ENCODE measurements at regions not wholly inside any gene's neighbourhood (a gene's known extent, or its start where the extent isn't known, plus 50 kb on each side); places are given as distances from the start of the nearest gene placed in this dataset.

GRCh38 chr2:208627110-208627884, 220.7 kb downstream of the PTH2R start:
- no peaks in the 10 kb centered on the region for H3K27me3 ChIP-seq (ENCODE audit: control insufficient read depth, insufficient read depth, low read length)
- no peaks in the 10 kb centered on the region for H3K9me3 ChIP-seq (ENCODE audit: control insufficient read depth, insufficient read depth, low read depth, low read length)
- H3K79me2 ChIP-seq (ENCODE audit: control insufficient read depth, insufficient read depth, low read length), result no peaks in the 10 kb centered on the region
- no peaks in the 10 kb centered on the region for H3K36me3 ChIP-seq (ENCODE audit: control insufficient read depth, insufficient read depth, low read length)
- H3K4me1 ChIP-seq (ENCODE audit: control insufficient read depth, extremely low read depth, insufficient read depth, low read length), result no peaks in the 10 kb centered on the region
- no peak overlapping the region for H3K4me2 ChIP-seq (ENCODE audit: extremely low read depth, insufficient read depth, low read length)
- no peaks in the 10 kb centered on the region for H4K20me1 ChIP-seq (ENCODE audit: control insufficient read depth, extremely low read depth, insufficient read depth, low read length)
- no peak overlapping the region for H2AFZ ChIP-seq (ENCODE audit: low read length)
- TF ChIP-seq CTCF (conservative IDR thresholded peaks at IDR 0.05 in 1 of 2, IDR thresholded peaks at IDR 0.05 in 1 of 2; ENCODE audit: low read depth in 1 of 2, low read length in 2 of 2) (no peak), EZH2 (IDR thresholded peaks at IDR 0.05; ENCODE audit: low read length, missing control alignments) (no peak)
- H3K4me3 ChIP-seq (replicated peaks in 1 of 4; ENCODE audit: control extremely low read depth in 1 of 4, insufficient read depth in 1 of 4, low read depth in 3 of 4, low read length in 4 of 4), result no peak overlapping the region
- no peak overlapping the region for H3K9ac ChIP-seq (ENCODE audit: insufficient read depth, low read length)
- no peak overlapping the region for H3K27ac ChIP-seq (ENCODE audit: insufficient read depth, low read length)
- DNase-seq (ENCODE audit: low read depth in 2 of 2), result no peak

GRCh38 chr2:208627916-208628315, 221.3 kb downstream of the PTH2R start:
- Histone ChIP-seq H3K27me3 (ENCODE audit: control insufficient read depth, insufficient read depth, low read length) (no peaks in the 10 kb centered on the region), H4K20me1 (ENCODE audit: control insufficient read depth, extremely low read depth, insufficient read depth, low read length) (no peaks in the 10 kb centered on the region), H3K9me3 (ENCODE audit: control insufficient read depth, insufficient read depth, low read depth, low read length) (no peaks in the 10 kb centered on the region), H2AFZ (ENCODE audit: low read length) (no peak overlapping the region), H3K9ac (ENCODE audit: insufficient read depth, low read length) (no peak overlapping the region), H3K79me2 (ENCODE audit: control insufficient read depth, insufficient read depth, low read length) (no peaks in the 10 kb centered on the region), H3K4me3 (replicated peaks in 1 of 4; ENCODE audit: control extremely low read depth in 1 of 4, insufficient read depth in 1 of 4, low read depth in 3 of 4, low read length in 4 of 4) (no peak overlapping the region), H3K27ac (ENCODE audit: insufficient read depth, low read length) (no peak overlapping the region), H3K4me1 (ENCODE audit: control insufficient read depth, extremely low read depth, insufficient read depth, low read length) (no peaks in the 10 kb centered on the region), H3K36me3 (ENCODE audit: control insufficient read depth, insufficient read depth, low read length) (no peaks in the 10 kb centered on the region), H3K4me2 (ENCODE audit: extremely low read depth, insufficient read depth, low read length) (no peak overlapping the region)
- DNase-seq (ENCODE audit: low read depth in 2 of 2), result no peak
- TF ChIP-seq EZH2 (IDR thresholded peaks at IDR 0.05; ENCODE audit: low read length, missing control alignments) (no peak), CTCF (conservative IDR thresholded peaks at IDR 0.05 in 1 of 2, IDR thresholded peaks at IDR 0.05 in 1 of 2; ENCODE audit: low read depth in 1 of 2, low read length in 2 of 2) (no peak)

GRCh38 chr2:208638059-208638458, 231.5 kb downstream of the PTH2R start:
- Histone ChIP-seq H3K27ac (ENCODE audit: insufficient read depth, low read length) (no peak overlapping the region), H3K79me2 (ENCODE audit: control insufficient read depth, insufficient read depth, low read length) (no peaks in the 10 kb centered on the region), H3K4me3 (replicated peaks in 1 of 4; ENCODE audit: control extremely low read depth in 1 of 4, insufficient read depth in 1 of 4, low read depth in 3 of 4, low read length in 4 of 4) (no peak overlapping the region), H3K9me3 (ENCODE audit: control insufficient read depth, insufficient read depth, low read depth, low read length) (no peaks in the 10 kb centered on the region), H3K9ac (ENCODE audit: insufficient read depth, low read length) (no peak overlapping the region), H3K27me3 (ENCODE audit: control insufficient read depth, insufficient read depth, low read length) (no peaks in the 10 kb centered on the region), H4K20me1 (ENCODE audit: control insufficient read depth, extremely low read depth, insufficient read depth, low read length) (no peaks in the 10 kb centered on the region), H3K36me3 (ENCODE audit: control insufficient read depth, insufficient read depth, low read length) (no peaks in the 10 kb centered on the region), H3K4me2 (ENCODE audit: extremely low read depth, insufficient read depth, low read length) (no peak overlapping the region), H2AFZ (ENCODE audit: low read length) (no peak overlapping the region), H3K4me1 (ENCODE audit: control insufficient read depth, extremely low read depth, insufficient read depth, low read length) (no peaks in the 10 kb centered on the region)
- TF ChIP-seq EZH2 (IDR thresholded peaks at IDR 0.05; ENCODE audit: low read length, missing control alignments), result no peak
- no peak for TF ChIP-seq CTCF (conservative IDR thresholded peaks at IDR 0.05 in 1 of 2, IDR thresholded peaks at IDR 0.05 in 1 of 2; ENCODE audit: low read depth in 1 of 2, low read length in 2 of 2)
- no peak for DNase-seq (ENCODE audit: low read depth in 2 of 2)
